Neural cell (in vitro differentiated cells): ENCODE measurements at regions not wholly inside any gene's neighbourhood (a gene's known extent, or its start where the extent isn't known, plus 50 kb on each side); places are given as distances from the start of the nearest gene placed in this dataset.

Experiments used
- H2AFZ ChIP-seq: fragments of 200-600, 300-800 bp; sonication (generic), shearing (Covaris generic); 2 replicates; pipeline ENCODE4 v1.6.0; 2014; ENCODE audit warnings: low read depth, mild to moderate bottlenecking, antibody characterized with exemption, low read length, moderate library complexity
- H3F3A ChIP-seq: fragments of 200-600 bp; shearing (Covaris generic); 2 replicates; pipeline ENCODE4 v1.6.1; 2016; ENCODE audit warnings: mild to moderate bottlenecking, moderate library complexity, mixed read lengths, antibody characterized with exemption, low read length; ENCODE audit not compliant: insufficient read depth, poor library complexity, severe bottlenecking
- H3K27ac ChIP-seq: fragments of 200-600, 300-800 bp; sonication (generic), shearing (Covaris generic); 2 replicates; pipeline ENCODE4 v1.5.1; 2014; ENCODE audit warnings: mild to moderate bottlenecking, low read length, moderate library complexity
- H3K27me3 ChIP-seq: fragments of 300-800, 200-600 bp; sonication (generic), shearing (Covaris generic); 2 replicates; pipeline ENCODE4 v1.6.0; 2014; ENCODE audit warnings: mild to moderate bottlenecking, low read depth, low read length, moderate library complexity; ENCODE audit not compliant: insufficient read depth
- H3K36me3 ChIP-seq: fragments of 300-800, 200-600 bp; sonication (generic), shearing (Covaris generic); 2 replicates; pipeline ENCODE4 v1.5.1; 2014; ENCODE audit warnings: mild to moderate bottlenecking, antibody characterized with exemption, low read length, moderate library complexity; ENCODE audit not compliant: insufficient read depth
- H3K4me2 ChIP-seq: fragments of 300-800, 200-600 bp; sonication (generic), shearing (Covaris generic); 2 replicates; pipeline ENCODE4 v1.6.0; 2014; ENCODE audit warnings: mild to moderate bottlenecking, low read length
- H3K4me3 ChIP-seq: fragments of 300-800, 200-600 bp; sonication (generic), shearing (Covaris generic); 2 replicates; pipeline ENCODE4 v1.5.1; 2014; ENCODE audit warnings: mild to moderate bottlenecking, low read length, moderate library complexity
- H3K79me2 ChIP-seq: fragments of 200-600 bp; shearing (Covaris generic); replicated peaks from 2 replicates; pipeline ENCODE4 v1.6.0; 2014; ENCODE audit warnings: mild to moderate bottlenecking, low read length, moderate library complexity; ENCODE audit not compliant: insufficient read depth
- H3K9ac ChIP-seq: fragments of 300-800, 200-600 bp; sonication (generic), shearing (Covaris generic); 2 replicates; pipeline ENCODE4 v1.6.1; 2016; ENCODE audit warnings: mild to moderate bottlenecking, low read length, mixed read lengths
- H3K9me2 ChIP-seq: fragments of 200-600 bp; shearing (Covaris generic); 2 replicates; pipeline ENCODE4 v1.6.1; 2016; ENCODE audit warnings: mild to moderate bottlenecking, low read length, mixed read lengths; ENCODE audit not compliant: insufficient read depth
- H3K9me3 ChIP-seq: fragments of 200-600, 300-800 bp; sonication (generic), shearing (Covaris generic); 2 replicates; pipeline ENCODE4 v1.6.1; 2016; ENCODE audit warnings: mild to moderate bottlenecking, mixed run types, low read length, moderate library complexity, mixed read lengths
- H4K20me1 ChIP-seq: fragments of 200-600 bp; shearing (Covaris generic); 2 replicates; pipeline ENCODE4 v1.6.1; 2016; ENCODE audit warnings: mild to moderate bottlenecking, mixed run types; ENCODE audit not compliant: insufficient read depth
- CTCF ChIP-seq: fragments of 450-650 bp; IDR thresholded peaks from 2 replicates; pipeline ENCODE4 v1.5.1; 2014; ENCODE audit warnings: antibody characterized with exemption, mild to moderate bottlenecking, moderate library complexity; ENCODE audit not compliant: poor library complexity, severe bottlenecking
- EP300 ChIP-seq: fragments of 450-650 bp; conservative IDR thresholded peaks from 2 replicates; pipeline ENCODE4 v1.6.1; 2014; ENCODE audit warnings: antibody characterized with exemption, mild to moderate bottlenecking, moderate library complexity; ENCODE audit not compliant: poor library complexity, severe bottlenecking
- EZH2 ChIP-seq: fragments of 200-600, 300-800 bp; shearing (Covaris generic), sonication (generic); IDR thresholded peaks from 2 replicates; pipeline ENCODE4 v1.6.1; 2014; ENCODE audit warnings: antibody characterized with exemption, low read length, borderline replicate concordance, mild to moderate bottlenecking; ENCODE audit not compliant: insufficient read depth, poor library complexity, severe bottlenecking
- MXI1 ChIP-seq: fragments of 450-650 bp; conservative IDR thresholded peaks from 2 replicates; pipeline ENCODE4 v1.6.1; 2014; ENCODE audit warnings: antibody characterized with exemption, mild to moderate bottlenecking; ENCODE audit not compliant: poor library complexity, severe bottlenecking
- POLR2AphosphoS5 ChIP-seq: IDR thresholded peaks from 2 replicates; pipeline ENCODE4 v1.6.1; 2012
- RAD21 ChIP-seq: fragments of 450-650 bp; conservative IDR thresholded peaks from 2 replicates; pipeline ENCODE4 v1.6.1; 2014; ENCODE audit warnings: antibody characterized with exemption, mild to moderate bottlenecking, moderate library complexity
- SMC3 ChIP-seq: fragments of 450-650 bp; conservative IDR thresholded peaks from 2 replicates; pipeline ENCODE4 v1.6.1; 2014; ENCODE audit warnings: antibody characterized with exemption, mild to moderate bottlenecking, moderate library complexity; ENCODE audit not compliant: poor library complexity
- TAF1 ChIP-seq: IDR thresholded peaks from 2 replicates; pipeline ENCODE4 v1.6.1; 2012; ENCODE audit warnings: low read depth
- TF ChIP-seq, protein P1 (sequence below): IDR thresholded peaks from 2 replicates; pipeline ENCODE4 v1.6.1; 2012; ENCODE audit warnings: borderline replicate concordance

- no peak overlapping the region for H3K27ac ChIP-seq
- no peak overlapping the region for H3K9ac ChIP-seq
- H3K27me3 ChIP-seq = no peaks in the 10 kb centered on the region
- H3K9me3 ChIP-seq = no peaks in the 10 kb centered on the region
- H2AFZ ChIP-seq = no peak overlapping the region
- H3K36me3 ChIP-seq = no peaks in the 10 kb centered on the region
- H3K4me3 ChIP-seq = no peak overlapping the region
- TF ChIP-seq CTCF (no peak), MXI1 (no peak), EP300 (no peak), EZH2 (no peak), TAF1 (no peak), SMC3 (no peak), RAD21 (no peak), POLR2AphosphoS5 (no peak)
- TF ChIP-seq, protein P1, sequence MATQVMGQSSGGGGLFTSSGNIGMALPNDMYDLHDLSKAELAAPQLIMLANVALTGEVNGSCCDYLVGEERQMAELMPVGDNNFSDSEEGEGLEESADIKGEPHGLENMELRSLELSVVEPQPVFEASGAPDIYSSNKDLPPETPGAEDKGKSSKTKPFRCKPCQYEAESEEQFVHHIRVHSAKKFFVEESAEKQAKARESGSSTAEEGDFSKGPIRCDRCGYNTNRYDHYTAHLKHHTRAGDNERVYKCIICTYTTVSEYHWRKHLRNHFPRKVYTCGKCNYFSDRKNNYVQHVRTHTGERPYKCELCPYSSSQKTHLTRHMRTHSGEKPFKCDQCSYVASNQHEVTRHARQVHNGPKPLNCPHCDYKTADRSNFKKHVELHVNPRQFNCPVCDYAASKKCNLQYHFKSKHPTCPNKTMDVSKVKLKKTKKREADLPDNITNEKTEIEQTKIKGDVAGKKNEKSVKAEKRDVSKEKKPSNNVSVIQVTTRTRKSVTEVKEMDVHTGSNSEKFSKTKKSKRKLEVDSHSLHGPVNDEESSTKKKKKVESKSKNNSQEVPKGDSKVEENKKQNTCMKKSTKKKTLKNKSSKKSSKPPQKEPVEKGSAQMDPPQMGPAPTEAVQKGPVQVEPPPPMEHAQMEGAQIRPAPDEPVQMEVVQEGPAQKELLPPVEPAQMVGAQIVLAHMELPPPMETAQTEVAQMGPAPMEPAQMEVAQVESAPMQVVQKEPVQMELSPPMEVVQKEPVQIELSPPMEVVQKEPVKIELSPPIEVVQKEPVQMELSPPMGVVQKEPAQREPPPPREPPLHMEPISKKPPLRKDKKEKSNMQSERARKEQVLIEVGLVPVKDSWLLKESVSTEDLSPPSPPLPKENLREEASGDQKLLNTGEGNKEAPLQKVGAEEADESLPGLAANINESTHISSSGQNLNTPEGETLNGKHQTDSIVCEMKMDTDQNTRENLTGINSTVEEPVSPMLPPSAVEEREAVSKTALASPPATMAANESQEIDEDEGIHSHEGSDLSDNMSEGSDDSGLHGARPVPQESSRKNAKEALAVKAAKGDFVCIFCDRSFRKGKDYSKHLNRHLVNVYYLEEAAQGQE = no peak
- no peaks in the 10 kb centered on the region for H3K79me2 ChIP-seq
- H4K20me1 ChIP-seq = no peaks in the 10 kb centered on the region
- H3K9me2 ChIP-seq = no peaks in the 10 kb centered on the region
- no peaks in the 10 kb centered on the region for H3F3A ChIP-seq
- no peak overlapping the region for H3K4me2 ChIP-seq
These were observed 173.4 kb upstream of the KLF14 start for GRCh38 chr7:130907439-130907838.

- no peaks in the 10 kb centered on the region for H3F3A ChIP-seq
- no peaks in the 10 kb centered on the region for H3K27me3 ChIP-seq
- H3K4me2 ChIP-seq = no peak overlapping the region
- no peak overlapping the region for H2AFZ ChIP-seq
- no peaks in the 10 kb centered on the region for H4K20me1 ChIP-seq
- no peaks in the 10 kb centered on the region for H3K36me3 ChIP-seq
- no peaks in the 10 kb centered on the region for H3K79me2 ChIP-seq
- TF ChIP-seq POLR2AphosphoS5 (no peak), EP300 (no peak), RAD21 (no peak), CTCF (no peak), TAF1 (no peak), EZH2 (no peak), MXI1 (no peak), SMC3 (no peak)
- TF ChIP-seq, protein P1 = no peak
- no peak overlapping the region for H3K4me3 ChIP-seq
- H3K9me2 ChIP-seq = no peaks in the 10 kb centered on the region
- no peaks in the 10 kb centered on the region for H3K9me3 ChIP-seq
- no peak overlapping the region for H3K9ac ChIP-seq
- H3K27ac ChIP-seq = no peak overlapping the region
These were observed 174.5 kb upstream of the KLF14 start for GRCh38 chr7:130908345-130909160.
